ENCODE measurements at regions not wholly inside any gene's neighbourhood (a gene's known extent, or its start where the extent isn't known, plus 50 kb on each side); places are given as distances from the start of the nearest gene placed in this dataset.

GRCh38 chr2:66057844-66058243 lies 377.1 kb upstream of the MEIS1 start:
- DNase-seq (no peak), ATAC-seq (no peak)
- H3K4me1 Mint-ChIP-seq (ENCODE audit: low read depth): no peaks in the 10 kb centered on the region
- no peaks in the 10 kb centered on the region for H3K27me3 Mint-ChIP-seq (ENCODE audit: low read depth)
- no peaks in the 10 kb centered on the region for H3K9me3 Mint-ChIP-seq
- no peaks in the 10 kb centered on the region for H3K36me3 Mint-ChIP-seq (ENCODE audit: insufficient read depth)
- H3K4me3 Mint-ChIP-seq: no peak overlapping the region

GRCh38 chr2:66050392-66050791 lies 384.5 kb upstream of the MEIS1 start:
- H3K4me3 Mint-ChIP-seq: no peak overlapping the region

GRCh38 chr2:66048667-66049066 lies 386.3 kb upstream of the MEIS1 start:
- Mint-ChIP-seq H3K4me3 (no peak overlapping the region), H3K9me3 (peaks cover 4% of the 10 kb centered on the region), H3K36me3 (ENCODE audit: insufficient read depth) (no peaks in the 10 kb centered on the region), H3K27me3 (ENCODE audit: low read depth) (no peaks in the 10 kb centered on the region), H3K4me1 (ENCODE audit: low read depth) (no peaks in the 10 kb centered on the region)
- ATAC-seq (no peak), DNase-seq (no peak)

More at GRCh38 chr2:66050392-66050791, 384.5 kb upstream of the MEIS1 start:
- H3K9me3 Mint-ChIP-seq: peaks cover 4% of the 10 kb centered on the region
- DNase-seq (no peak), ATAC-seq (no peak)
- H3K4me1 Mint-ChIP-seq (ENCODE audit: low read depth): no peaks in the 10 kb centered on the region
- no peaks in the 10 kb centered on the region for H3K36me3 Mint-ChIP-seq (ENCODE audit: insufficient read depth)
- no peaks in the 10 kb centered on the region for H3K27me3 Mint-ChIP-seq (ENCODE audit: low read depth)

GRCh38 chr2:66041902-66042657 lies 392.8 kb upstream of the MEIS1 start:
- no peak for DNase-seq

GRCh38 chr2:66036948-66037347 lies 398.0 kb upstream of the MEIS1 start:
- H3K9me3 Mint-ChIP-seq: no peaks in the 10 kb centered on the region
- no peak for DNase-seq
- no peaks in the 10 kb centered on the region for H3K4me1 Mint-ChIP-seq (ENCODE audit: low read depth)
- H3K4me3 Mint-ChIP-seq: no peak overlapping the region
- no peaks in the 10 kb centered on the region for H3K36me3 Mint-ChIP-seq (ENCODE audit: insufficient read depth)
- peaks cover 5% of the 10 kb centered on the region for H3K27me3 Mint-ChIP-seq (ENCODE audit: low read depth)
- no peak for ATAC-seq

More at GRCh38 chr2:66041902-66042657, 392.8 kb upstream of the MEIS1 start:
- ATAC-seq: no peak
- H3K36me3 Mint-ChIP-seq (ENCODE audit: insufficient read depth): no peaks in the 10 kb centered on the region
- no peaks in the 10 kb centered on the region for H3K9me3 Mint-ChIP-seq
- H3K4me3 Mint-ChIP-seq: no peak overlapping the region
- H3K4me1 Mint-ChIP-seq (ENCODE audit: low read depth): no peaks in the 10 kb centered on the region
- peaks cover 3% of the 10 kb centered on the region for H3K27me3 Mint-ChIP-seq (ENCODE audit: low read depth)

- Mint-ChIP-seq H3K36me3 (ENCODE audit: insufficient read depth) (no peaks in the 10 kb centered on the region), H3K4me3 (no peak overlapping the region), H3K4me1 (ENCODE audit: low read depth) (no peaks in the 10 kb centered on the region), H3K9me3 (no peaks in the 10 kb centered on the region), H3K27me3 (ENCODE audit: low read depth) (peaks cover 5% of the 10 kb centered on the region)
- DNase-seq (no peak), ATAC-seq (no peak)
These were observed 400.5 kb upstream of the MEIS1 start for GRCh38 chr2:66034467-66034866.

GRCh38 chr2:66032226-66032775 lies 402.6 kb upstream of the MEIS1 start:
- H3K4me1 Mint-ChIP-seq (ENCODE audit: low read depth): no peaks in the 10 kb centered on the region

GRCh38 chr2:66031236-66031635 lies 403.7 kb upstream of the MEIS1 start:
- no peaks in the 10 kb centered on the region for H3K36me3 Mint-ChIP-seq (ENCODE audit: insufficient read depth)
- no peak for DNase-seq
- no peak overlapping the region for H3K4me3 Mint-ChIP-seq
- no peak for ATAC-seq
- H3K4me1 Mint-ChIP-seq (ENCODE audit: low read depth): no peaks in the 10 kb centered on the region
- H3K27me3 Mint-ChIP-seq (ENCODE audit: low read depth): no peaks in the 10 kb centered on the region
- no peaks in the 10 kb centered on the region for H3K9me3 Mint-ChIP-seq

More at GRCh38 chr2:66032226-66032775, 402.6 kb upstream of the MEIS1 start:
- Mint-ChIP-seq H3K27me3 (ENCODE audit: low read depth) (peaks cover 2% of the 10 kb centered on the region), H3K9me3 (no peaks in the 10 kb centered on the region), H3K4me3 (no peak overlapping the region), H3K36me3 (ENCODE audit: insufficient read depth) (no peaks in the 10 kb centered on the region)
- DNase-seq: no peak
- ATAC-seq: no peak

- Mint-ChIP-seq H3K4me1 (ENCODE audit: low read depth) (no peaks in the 10 kb centered on the region), H3K4me3 (no peak overlapping the region), H3K9me3 (no peaks in the 10 kb centered on the region), H3K36me3 (ENCODE audit: insufficient read depth) (no peaks in the 10 kb centered on the region), H3K27me3 (ENCODE audit: low read depth) (no peaks in the 10 kb centered on the region)
- ATAC-seq: no peak
- DNase-seq: no peak
These were observed 404.4 kb upstream of the MEIS1 start for GRCh38 chr2:66030553-66030952.

- Mint-ChIP-seq H3K9me3 (no peaks in the 10 kb centered on the region), H3K4me3 (no peak overlapping the region), H3K4me1 (ENCODE audit: low read depth) (no peaks in the 10 kb centered on the region), H3K36me3 (ENCODE audit: insufficient read depth) (no peaks in the 10 kb centered on the region), H3K27me3 (ENCODE audit: low read depth) (no peaks in the 10 kb centered on the region)
- DNase-seq (no peak), ATAC-seq (no peak)
These were observed 410.5 kb upstream of the MEIS1 start for GRCh38 chr2:66024391-66024790.

GRCh38 chr2:66021296-66021695 lies 413.6 kb upstream of the MEIS1 start:
- Mint-ChIP-seq H3K36me3 (ENCODE audit: insufficient read depth) (no peaks in the 10 kb centered on the region), H3K27me3 (ENCODE audit: low read depth) (no peaks in the 10 kb centered on the region), H3K4me1 (ENCODE audit: low read depth) (no peaks in the 10 kb centered on the region), H3K9me3 (no peaks in the 10 kb centered on the region), H3K4me3 (no peak overlapping the region)
- DNase-seq (no peak), ATAC-seq (no peak)

- no peaks in the 10 kb centered on the region for H3K36me3 Mint-ChIP-seq (ENCODE audit: insufficient read depth)
- ATAC-seq: no peak
- H3K4me3 Mint-ChIP-seq: no peak overlapping the region
- peaks cover 4% of the 10 kb centered on the region for H3K9me3 Mint-ChIP-seq
- no peaks in the 10 kb centered on the region for H3K27me3 Mint-ChIP-seq (ENCODE audit: low read depth)
- no peaks in the 10 kb centered on the region for H3K4me1 Mint-ChIP-seq (ENCODE audit: low read depth)
- DNase-seq: no peak
These were observed 417.2 kb upstream of the MEIS1 start for GRCh38 chr2:66017763-66018162.

GRCh38 chr2:66014450-66014849 lies 420.5 kb upstream of the MEIS1 start:
- no peaks in the 10 kb centered on the region for H3K36me3 Mint-ChIP-seq (ENCODE audit: insufficient read depth)
- ATAC-seq: no peak
- H3K27me3 Mint-ChIP-seq (ENCODE audit: low read depth): no peaks in the 10 kb centered on the region
- DNase-seq: no peak
- peaks cover 4% of the 10 kb centered on the region for H3K9me3 Mint-ChIP-seq
- no peaks in the 10 kb centered on the region for H3K4me1 Mint-ChIP-seq (ENCODE audit: low read depth)
- H3K4me3 Mint-ChIP-seq: no peak overlapping the region

GRCh38 chr2:66013456-66013855 lies 421.5 kb upstream of the MEIS1 start:
- Mint-ChIP-seq H3K9me3 (peaks cover 4% of the 10 kb centered on the region), H3K4me1 (ENCODE audit: low read depth) (no peaks in the 10 kb centered on the region), H3K36me3 (ENCODE audit: insufficient read depth) (no peaks in the 10 kb centered on the region), H3K27me3 (ENCODE audit: low read depth) (no peaks in the 10 kb centered on the region), H3K4me3 (no peak overlapping the region)
- ATAC-seq (no peak), DNase-seq (no peak)

- no peak for ATAC-seq
- peaks cover 7% of the 10 kb centered on the region for H3K9me3 Mint-ChIP-seq
These were observed 431.0 kb upstream of the MEIS1 start for GRCh38 chr2:66003931-66004330.

More at GRCh38 chr2:66003931-66004330, 431.0 kb upstream of the MEIS1 start:
- Mint-ChIP-seq H3K4me1 (ENCODE audit: low read depth) (no peaks in the 10 kb centered on the region), H3K36me3 (ENCODE audit: insufficient read depth) (no peaks in the 10 kb centered on the region), H3K27me3 (ENCODE audit: low read depth) (no peaks in the 10 kb centered on the region), H3K4me3 (no peak overlapping the region)
- no peak for DNase-seq
